Calu3 (cell line): ENCODE measurements at regions not wholly inside any gene's neighbourhood (a gene's known extent, or its start where the extent isn't known, plus 50 kb on each side); places are given as distances from the start of the nearest gene placed in this dataset.

Experiments
- BruUV-seq: library from RNA; stranded (reverse); fragments of 400-500 nt; replicated peaks from 2 replicates; lab custom pipeline; 2021; lab: Mats Ljungman, UMichigan
- CTCF ChIA-PET: fragments of 300-600 bp; sonication (Branson Sonifier 250); formaldehyde crosslinking; loops from one replicate; lab custom pipeline; 2022; ENCODE audit warnings: antibody characterized with exemption; lab: Charles Lee
- DNase-seq: peaks from one replicate; pipeline ENCODE4 v3.0.0; 2022
- H3K27ac Mint-ChIP-seq: one replicate; pipeline ENCODE4 v1.8.0; 2022; ENCODE audit warnings: mixed read lengths; ENCODE audit not compliant: unreplicated experiment
- H3K27me3 Mint-ChIP-seq: one replicate; pipeline ENCODE4 v1.8.0; 2022; ENCODE audit warnings: mixed read lengths; ENCODE audit not compliant: unreplicated experiment
- H3K36me3 Mint-ChIP-seq: one replicate; pipeline ENCODE4 v1.8.0; 2022; ENCODE audit warnings: mild to moderate bottlenecking, moderate library complexity, mixed read lengths; ENCODE audit not compliant: insufficient read depth, unreplicated experiment
- H3K4me1 Mint-ChIP-seq: one replicate; pipeline ENCODE4 v1.8.0; 2022; ENCODE audit warnings: mild to moderate bottlenecking, low read depth, mixed read lengths; ENCODE audit not compliant: unreplicated experiment
- H3K4me3 Mint-ChIP-seq: one replicate; pipeline ENCODE4 v1.8.0; 2022; ENCODE audit warnings: mild to moderate bottlenecking, low read depth, moderate library complexity, mixed read lengths; ENCODE audit not compliant: unreplicated experiment
- H3K9me3 Mint-ChIP-seq: one replicate; pipeline ENCODE4 v1.8.0; 2022; ENCODE audit warnings: low read depth, mixed read lengths; ENCODE audit not compliant: unreplicated experiment
- CTCF ChIP-seq: fragments of 200-600 bp; IDR thresholded peaks from one replicate; pipeline ENCODE4 v1.8.0; 2022; ENCODE audit warnings: antibody characterized with exemption; ENCODE audit not compliant: unreplicated experiment
- intact Hi-C: fragments of 100-400 bp; cut with micrococcal nuclease; formaldehyde crosslinking; loops from one replicate; pipeline ENCODE4 v1.10.0; 2022; ENCODE audit not compliant: unreplicated experiment

GRCh38 chr7:26925768-26926167, 61.4 kb upstream of the SKAP2 start:
- Mint-ChIP-seq H3K9me3 (no peaks in the 10 kb centered on the region), H3K4me1 (no peaks in the 10 kb centered on the region)
- no TSS peak for BruUV-seq

GRCh38 chr7:26924149-26924767, 59.9 kb upstream of the SKAP2 start:
- no peak overlapping the region for H3K4me3 Mint-ChIP-seq
- no peak for DNase-seq

More at GRCh38 chr7:26925768-26926167, 61.4 kb upstream of the SKAP2 start:
- Mint-ChIP-seq H3K27me3 (no peaks in the 10 kb centered on the region), H3K27ac (no peak overlapping the region), H3K36me3 (no peaks in the 10 kb centered on the region), H3K4me3 (no peak overlapping the region)
- CTCF ChIA-PET = no interaction called here
- TF ChIP-seq CTCF = no peak
- intact Hi-C loops = no loop called here
- DNase-seq = no peak

GRCh38 chr7:26919906-26920493, 55.6 kb upstream of the SKAP2 start:
- peaks cover 32% of the 10 kb centered on the region for H3K4me1 Mint-ChIP-seq
- intact Hi-C loops = no loop called here
- H3K27me3 Mint-ChIP-seq = no peaks in the 10 kb centered on the region
- no TSS peak for BruUV-seq
- H3K36me3 Mint-ChIP-seq = no peaks in the 10 kb centered on the region
- H3K4me3 Mint-ChIP-seq = no peak overlapping the region
- CTCF ChIA-PET = interaction anchor here (0.6 kb wide), 1 partner anchor 16 kb away, joined by 3 read pairs; no protein-coding TSS in a partner anchor
- no peaks in the 10 kb centered on the region for H3K9me3 Mint-ChIP-seq
- no peak for DNase-seq
- H3K27ac Mint-ChIP-seq = no peak overlapping the region
- no peak for TF ChIP-seq CTCF

More at GRCh38 chr7:26924149-26924767, 59.9 kb upstream of the SKAP2 start:
- no peak for TF ChIP-seq CTCF
- no peaks in the 10 kb centered on the region for H3K27me3 Mint-ChIP-seq
- H3K27ac Mint-ChIP-seq = no peak overlapping the region
- H3K4me1 Mint-ChIP-seq = peaks cover 3% of the 10 kb centered on the region
- CTCF ChIA-PET = no interaction called here
- no peaks in the 10 kb centered on the region for H3K9me3 Mint-ChIP-seq
- H3K36me3 Mint-ChIP-seq = no peaks in the 10 kb centered on the region
- no TSS peak for BruUV-seq
- intact Hi-C loops = no loop called here

GRCh38 chr7:26918241-26918640, 53.9 kb upstream of the SKAP2 start:
- DNase-seq = no peak
- no peak overlapping the region for H3K27ac Mint-ChIP-seq
- CTCF ChIA-PET = interaction anchor here (0.9 to 1.0 kb wide), 3 partner anchors 10 to 163 kb away, joined by 3 to 4 read pairs (median 4); no protein-coding TSS in a partner anchor
- H3K4me1 Mint-ChIP-seq = peaks cover 32% of the 10 kb centered on the region
- H3K36me3 Mint-ChIP-seq = no peaks in the 10 kb centered on the region
- no TSS peak for BruUV-seq
- no peaks in the 10 kb centered on the region for H3K9me3 Mint-ChIP-seq
- TF ChIP-seq CTCF = no peak
- intact Hi-C loops = no loop called here
- H3K4me3 Mint-ChIP-seq = no peak overlapping the region
- no peaks in the 10 kb centered on the region for H3K27me3 Mint-ChIP-seq
